Jurkat, Clone E6-1 (cell line): ENCODE measurements at regions not wholly inside any gene's neighbourhood (a gene's known extent, or its start where the extent isn't known, plus 50 kb on each side); places are given as distances from the start of the nearest gene placed in this dataset.
A peak's percentile ranks its signal among the peaks of the same experiment; 100 is the strongest.
"Not testable (repeated sequence)": the region's sequence is repeated elsewhere in the genome, so short reads cannot be mapped to it uniquely, and the experiment has no call there.

Source experiments
- DNase-seq: peaks from one replicate; pipeline ENCODE4 v3.0.0-alpha.2; 2011; ENCODE audit warnings: low read depth, low spot score
- H3K4me3 ChIP-seq: 2 replicates; pipeline ENCODE4 v1.5.1; 2011; ENCODE audit warnings: mild to moderate bottlenecking, low read length, control low read depth, moderate library complexity

DNA sequence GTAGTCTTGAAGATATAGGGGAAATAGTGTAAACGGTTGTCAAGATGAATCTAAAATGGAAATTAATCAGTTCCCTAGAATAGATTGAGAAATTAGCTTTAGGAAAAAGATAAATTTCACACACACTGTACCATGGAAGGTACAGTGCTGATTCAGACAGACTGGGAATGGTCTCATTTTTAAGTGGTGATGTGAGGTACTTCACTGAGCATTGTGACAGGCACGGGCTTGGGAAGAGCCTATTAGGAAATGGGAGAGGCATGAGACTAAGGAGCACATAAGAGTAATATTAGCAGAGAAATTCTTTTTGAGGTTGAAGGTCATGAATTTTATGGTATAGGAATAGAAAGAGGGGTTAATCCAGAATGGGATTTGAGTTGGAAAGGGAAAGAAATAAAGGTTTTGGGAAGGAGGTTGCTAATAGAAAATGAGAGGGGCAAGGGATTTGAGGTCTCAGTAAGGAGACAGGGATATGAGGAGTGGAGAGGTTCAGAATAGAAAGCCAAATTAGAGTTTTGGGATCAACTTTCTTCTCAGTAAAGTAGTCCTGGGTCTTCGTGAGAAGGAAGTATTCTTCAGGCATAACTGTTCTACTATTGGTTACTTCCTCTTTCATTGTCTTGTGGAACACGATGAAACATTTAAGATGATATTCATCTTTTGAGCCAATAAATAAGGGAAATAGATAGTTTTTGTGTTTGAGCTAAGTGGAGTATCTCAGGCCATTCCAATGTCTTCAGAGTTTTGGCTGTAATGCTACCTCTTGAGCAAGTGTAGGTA is 115.0 kb upstream of the FBXO28 start:
- DNase-seq, H3K4me3 ChIP-seq: not testable (repeated sequence)

DNA sequence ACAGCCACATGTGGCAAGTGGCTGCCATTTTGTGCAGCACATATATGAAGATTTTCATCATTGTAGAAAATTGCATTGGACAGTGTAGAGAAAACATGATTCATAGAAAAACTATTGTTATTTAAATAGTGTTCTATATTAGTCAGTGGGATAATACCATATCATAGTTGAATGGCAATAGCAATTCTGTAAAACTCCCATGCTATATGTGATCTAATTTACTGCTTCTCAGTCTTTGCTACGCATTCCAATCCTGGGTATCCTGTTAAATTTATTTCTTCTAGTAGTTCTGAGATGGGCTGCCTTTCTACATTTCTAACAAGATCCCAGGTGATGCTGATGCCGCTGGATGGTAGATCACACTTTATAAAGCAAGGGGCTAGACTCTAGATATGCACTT is 117.5 kb upstream of the FBXO28 start:
- not testable (repeated sequence) for H3K4me3 ChIP-seq, DNase-seq

DNA sequence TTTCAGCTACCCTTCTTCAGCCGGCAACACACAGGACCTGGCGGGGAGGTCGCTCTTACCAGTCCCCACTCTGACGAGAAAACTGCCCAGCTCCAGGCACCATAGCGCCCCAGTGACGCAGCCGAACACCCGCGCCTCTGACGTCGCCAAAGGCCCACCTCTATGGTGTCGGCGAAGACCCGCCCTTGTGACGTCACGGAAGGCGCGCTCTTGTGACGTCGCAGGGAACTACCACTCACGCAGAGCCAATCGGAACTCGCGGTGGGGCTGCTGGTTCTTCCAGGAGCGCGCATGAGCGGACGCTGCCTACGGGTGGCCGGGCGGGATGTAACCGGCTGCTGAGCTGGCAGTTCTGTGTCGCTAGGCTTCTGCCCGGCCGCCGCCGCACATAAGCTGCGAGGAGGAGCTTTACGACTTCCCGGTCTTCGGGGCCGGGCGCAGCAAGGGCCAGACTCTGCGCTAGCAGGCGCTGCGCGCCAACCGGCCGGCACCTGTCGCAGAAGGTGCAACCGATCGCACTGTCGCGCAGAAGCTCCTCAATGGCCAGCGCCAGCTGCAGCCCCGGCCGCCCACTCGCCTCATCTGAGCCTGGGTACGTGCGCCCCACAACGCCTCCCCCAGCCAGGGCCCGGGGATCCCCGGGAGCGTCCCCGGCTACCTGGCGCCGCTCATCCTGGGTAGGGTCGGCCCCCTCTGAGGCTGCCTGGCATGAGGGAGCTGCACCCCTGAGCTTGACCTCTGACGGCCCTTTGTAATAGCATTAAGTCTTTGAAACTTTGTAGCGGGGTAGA is 121.3 kb upstream of the FBXO28 start:
- H3K4me3 ChIP-seq, result peak overlapping the region; percentile 58
- DNase-seq, result peak; percentile 97

DNA sequence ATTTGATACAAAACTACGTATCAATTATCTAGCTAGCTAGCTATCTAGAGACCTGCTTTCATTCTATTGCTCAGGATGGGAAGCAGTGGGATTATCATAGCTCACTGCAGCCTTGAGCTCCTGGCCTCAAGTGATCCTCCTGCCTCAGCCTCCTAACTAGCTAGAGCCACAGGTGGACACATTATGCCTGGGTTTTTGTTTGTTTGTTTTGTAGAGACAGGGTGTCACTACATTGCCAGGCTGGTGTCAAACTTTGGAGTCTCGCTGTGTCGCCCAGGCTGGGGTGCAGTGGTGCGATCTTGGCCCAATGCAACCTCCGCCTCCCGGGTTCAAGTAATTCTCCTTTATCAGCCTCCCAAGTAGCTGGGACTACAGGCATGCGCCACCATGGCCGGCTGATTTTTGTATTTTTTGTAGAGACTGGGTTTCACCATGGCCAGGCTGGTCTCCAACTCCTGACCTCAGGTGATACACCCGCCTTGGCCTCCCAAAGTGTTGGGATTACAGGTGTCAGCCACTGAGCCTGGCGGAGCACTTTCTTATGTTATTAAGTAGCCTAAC is 122.5 kb upstream of the FBXO28 start:
- not testable (repeated sequence) for DNase-seq, H3K4me3 ChIP-seq

DNA sequence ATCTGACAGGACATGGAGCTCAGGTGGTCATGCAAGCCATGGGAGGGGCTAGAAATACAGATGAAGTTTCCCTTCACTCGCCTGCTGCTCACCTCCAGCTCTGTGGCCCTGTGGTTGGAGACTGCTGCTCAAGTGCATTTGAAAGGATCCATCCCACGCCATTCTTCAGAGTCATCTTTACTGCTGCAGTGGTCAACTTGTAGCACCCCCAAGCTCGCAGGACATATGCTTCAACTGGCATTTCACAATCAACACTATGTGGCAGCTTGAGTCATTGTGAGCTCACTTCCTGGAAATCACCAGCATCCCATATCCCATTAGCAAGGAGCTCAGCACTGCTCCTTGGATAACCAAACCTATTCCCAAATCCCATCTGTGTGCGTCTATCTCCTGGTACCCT is 116.2 kb upstream of the TP53BP2 start:
- not testable (repeated sequence) for H3K4me3 ChIP-seq, DNase-seq

DNA sequence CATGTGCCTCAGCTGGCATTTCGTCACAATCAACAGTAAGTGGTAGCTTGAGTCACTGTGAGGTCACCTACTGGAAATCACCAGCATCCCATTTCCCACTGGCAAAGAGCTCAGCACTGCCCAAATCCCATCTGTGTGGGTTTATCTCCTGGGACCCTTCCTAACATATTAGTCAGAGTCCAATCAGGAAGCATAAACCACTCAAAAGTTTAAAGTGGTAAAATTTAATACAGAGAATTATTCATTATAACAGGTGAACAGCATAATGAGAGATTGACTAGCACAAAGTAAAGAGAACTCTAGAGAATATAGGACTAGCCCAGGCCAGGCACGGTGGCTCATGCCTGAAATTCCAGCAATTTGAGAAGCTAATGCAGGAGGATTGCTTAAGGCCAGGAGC is 107.1 kb upstream of the TP53BP2 start:
- not testable (repeated sequence) for DNase-seq, H3K4me3 ChIP-seq

DNA sequence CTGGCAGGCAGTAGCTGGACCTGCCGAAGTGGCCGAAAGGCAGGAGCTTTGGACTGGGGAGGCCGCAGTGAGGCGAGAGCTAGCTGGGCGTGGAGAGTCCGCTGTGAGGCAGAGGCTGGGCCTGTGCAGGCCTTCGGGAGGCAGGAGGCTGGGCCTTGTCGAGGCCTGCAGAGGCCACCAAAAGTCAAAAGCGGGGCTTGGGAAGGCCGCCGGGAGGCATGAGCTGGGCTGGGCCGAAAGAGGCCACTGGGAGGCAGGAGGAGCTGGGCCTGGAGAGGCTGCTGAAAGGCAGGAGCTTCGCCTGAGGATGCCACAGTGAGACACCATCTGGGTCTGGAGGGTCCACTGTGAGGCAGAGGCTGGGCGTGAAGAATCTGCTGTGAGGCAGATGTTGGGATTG is 105.8 kb upstream of the TP53BP2 start:
- not testable (repeated sequence) for H3K4me3 ChIP-seq

DNA sequence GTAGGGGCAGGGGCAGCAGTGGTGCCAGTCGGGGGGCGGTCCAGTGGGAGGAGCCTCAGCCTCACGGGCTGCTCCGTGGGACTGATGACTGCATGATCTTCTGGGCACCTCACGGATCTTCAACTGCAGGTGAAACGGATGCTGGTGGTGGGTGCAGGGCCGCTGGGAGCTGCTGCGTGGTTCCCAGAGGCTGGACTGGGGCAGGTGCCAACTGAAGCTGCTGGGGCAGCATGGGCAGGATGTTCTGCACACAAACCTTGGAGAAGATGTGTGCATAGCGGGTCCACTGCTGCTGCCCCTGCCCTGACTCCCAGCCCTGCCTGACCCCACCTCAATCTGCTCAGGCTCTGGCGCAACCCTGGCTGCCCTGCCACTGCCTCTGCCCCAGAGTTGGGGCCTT is 104.2 kb upstream of the TP53BP2 start:
- H3K4me3 ChIP-seq, DNase-seq: not testable (repeated sequence)

More for the DNA sequence above, 105.8 kb upstream of the TP53BP2 start:
- DNase-seq, result not testable (repeated sequence)

DNA sequence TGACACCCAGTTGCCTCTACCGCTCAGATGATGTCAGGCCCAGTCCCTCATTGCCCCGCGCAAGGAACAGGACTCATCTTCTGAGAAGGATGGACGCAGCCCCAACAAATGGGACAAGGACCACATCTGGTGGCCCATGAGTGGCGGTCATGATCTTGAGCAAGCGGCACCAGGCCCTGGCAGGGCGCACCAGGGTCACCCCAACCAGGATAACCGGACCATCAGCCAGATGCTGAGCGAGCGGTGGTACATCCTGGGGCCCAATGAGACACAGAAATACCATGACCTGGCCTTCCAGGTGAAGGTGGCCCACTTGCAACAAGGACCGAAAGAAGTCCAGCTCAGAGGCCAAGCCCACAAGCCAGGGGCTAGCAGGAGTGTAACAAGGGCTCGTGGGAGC is 102.3 kb upstream of the TP53BP2 start:
- not testable (repeated sequence) for DNase-seq, H3K4me3 ChIP-seq

DNA sequence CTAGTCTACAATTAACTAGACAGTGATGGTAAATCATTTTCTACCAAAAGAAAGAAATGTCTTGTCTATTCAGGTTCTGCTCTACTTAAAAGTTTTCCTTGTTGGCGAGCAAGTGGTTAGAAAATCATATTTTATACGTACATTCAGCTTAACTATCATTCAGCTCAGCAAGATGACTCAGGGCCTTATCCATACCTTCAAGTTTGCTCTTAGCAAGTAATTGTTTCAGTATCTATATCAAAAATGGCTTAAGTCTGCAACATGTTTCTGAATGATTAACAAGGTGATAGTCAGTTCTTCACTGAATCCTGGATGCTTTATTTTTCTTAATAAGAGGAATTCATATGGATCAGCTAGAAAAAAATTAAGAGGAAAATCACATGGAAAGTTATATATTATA is 90.8 kb upstream of the TP53BP2 start:
- not testable (repeated sequence) for DNase-seq, H3K4me3 ChIP-seq

DNA sequence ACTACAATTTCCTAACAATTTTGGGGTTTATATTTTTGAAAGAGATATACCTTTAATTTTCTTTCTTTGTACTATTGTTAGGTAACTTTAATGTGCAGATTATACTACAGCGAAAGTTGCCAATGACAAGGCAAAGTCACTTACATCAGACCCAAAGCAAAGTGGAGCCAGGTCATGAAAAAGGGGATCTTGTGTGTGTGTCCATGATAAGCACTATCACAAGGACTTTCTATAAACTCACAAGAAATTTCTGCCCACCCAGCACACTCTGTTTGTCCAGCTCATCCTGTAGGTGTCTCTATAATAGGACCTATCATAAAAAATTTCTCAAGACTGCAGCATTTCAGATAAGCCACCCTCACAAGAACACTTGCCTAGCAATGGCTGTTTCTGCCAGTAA is 85.7 kb upstream of the TP53BP2 start:
- H3K4me3 ChIP-seq, DNase-seq: not testable (repeated sequence)

DNA sequence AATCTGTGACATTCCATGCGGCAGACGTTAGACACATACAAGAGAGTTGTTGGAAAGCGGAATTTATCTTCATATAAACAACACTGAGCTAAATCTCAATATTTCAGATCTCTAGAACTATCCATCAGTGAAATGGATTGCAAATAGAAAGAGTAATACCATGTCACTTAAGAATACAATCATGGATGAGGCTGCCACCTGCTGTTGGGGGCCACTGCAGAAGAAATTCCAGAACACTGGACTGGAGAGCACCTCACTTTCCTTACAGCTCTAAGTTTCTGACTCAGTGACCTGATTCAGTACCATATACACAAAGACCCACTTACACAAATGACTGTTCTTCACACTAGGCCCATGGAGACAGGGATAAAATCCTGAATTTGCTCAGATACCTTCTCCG is 75.1 kb upstream of the TP53BP2 start:
- DNase-seq, result not testable (repeated sequence)

DNA sequence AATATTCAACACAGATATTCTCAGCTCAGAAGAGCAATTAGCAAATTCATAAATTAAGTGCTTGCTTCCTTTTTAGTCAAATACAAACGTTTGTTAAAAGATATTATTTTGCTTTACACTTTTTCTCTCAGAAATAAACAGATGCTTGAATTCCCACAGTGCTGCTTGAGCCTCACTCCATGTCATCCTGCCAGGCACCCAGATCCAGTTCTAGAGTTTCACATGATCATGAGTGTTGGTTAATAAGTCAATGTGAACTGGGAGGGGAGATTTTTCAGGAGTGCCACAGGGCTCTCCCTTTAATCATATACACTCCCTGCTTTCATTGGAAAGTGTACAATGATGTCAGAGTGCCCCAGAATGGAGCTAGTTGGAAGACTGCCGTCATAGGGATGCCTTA is 69.7 kb upstream of the TP53BP2 start:
- not testable (repeated sequence) for H3K4me3 ChIP-seq

More for the DNA sequence above, 75.1 kb upstream of the TP53BP2 start:
- H3K4me3 ChIP-seq, result not testable (repeated sequence)

DNA sequence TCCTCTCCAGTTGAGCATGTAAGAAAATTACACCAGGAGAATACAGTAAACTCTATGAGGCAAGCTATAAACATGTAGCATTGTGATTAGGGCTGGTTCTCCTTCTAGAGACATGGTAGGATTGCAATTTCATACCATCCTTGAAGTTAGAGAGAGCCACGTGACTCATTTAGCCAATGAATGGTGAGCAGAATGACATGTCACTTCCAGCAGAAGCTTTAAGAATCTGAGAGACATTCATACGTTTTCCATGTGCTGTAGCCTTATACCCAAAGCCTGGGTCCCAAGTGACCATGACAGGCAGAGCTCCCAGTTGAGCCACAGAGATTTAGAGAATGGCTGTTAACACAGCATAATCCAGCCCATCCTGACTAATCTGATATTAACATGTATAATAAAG is 68.0 kb upstream of the TP53BP2 start:
- DNase-seq, H3K4me3 ChIP-seq: not testable (repeated sequence)

More for the DNA sequence above, 69.7 kb upstream of the TP53BP2 start:
- not testable (repeated sequence) for DNase-seq

DNA sequence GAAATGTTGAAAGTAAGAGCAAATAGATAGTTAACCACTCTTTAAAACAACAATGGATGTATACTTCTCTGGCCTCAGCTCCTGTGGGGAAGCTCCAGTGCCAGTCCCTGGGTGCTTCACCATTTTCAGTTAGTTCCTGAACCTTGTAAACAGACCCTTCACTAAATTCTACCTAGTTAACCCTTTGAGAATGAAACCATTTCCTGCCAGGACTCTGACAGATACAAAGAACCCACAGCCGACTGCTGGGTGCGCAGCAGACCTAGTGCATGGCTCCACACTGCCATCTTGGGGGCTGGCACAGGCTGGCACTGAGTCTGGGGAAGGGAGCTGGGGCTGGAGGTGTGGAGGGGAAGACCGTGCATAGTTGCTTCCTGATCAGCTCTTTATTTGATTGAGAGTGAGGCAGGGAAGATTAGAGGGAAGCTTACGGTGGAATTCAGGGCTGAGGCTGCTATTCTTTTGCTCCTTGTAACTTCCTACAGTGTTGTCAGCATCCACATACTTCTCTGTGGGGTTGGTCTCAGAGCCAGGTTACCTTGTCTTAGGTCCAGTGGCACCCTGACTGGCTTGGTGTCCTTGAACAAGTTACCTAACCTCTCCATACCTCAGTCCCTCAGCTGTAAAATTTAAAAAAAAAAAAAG is 62.3 kb upstream of the TP53BP2 start:
- H3K4me3 ChIP-seq, DNase-seq: not testable (repeated sequence)

DNA sequence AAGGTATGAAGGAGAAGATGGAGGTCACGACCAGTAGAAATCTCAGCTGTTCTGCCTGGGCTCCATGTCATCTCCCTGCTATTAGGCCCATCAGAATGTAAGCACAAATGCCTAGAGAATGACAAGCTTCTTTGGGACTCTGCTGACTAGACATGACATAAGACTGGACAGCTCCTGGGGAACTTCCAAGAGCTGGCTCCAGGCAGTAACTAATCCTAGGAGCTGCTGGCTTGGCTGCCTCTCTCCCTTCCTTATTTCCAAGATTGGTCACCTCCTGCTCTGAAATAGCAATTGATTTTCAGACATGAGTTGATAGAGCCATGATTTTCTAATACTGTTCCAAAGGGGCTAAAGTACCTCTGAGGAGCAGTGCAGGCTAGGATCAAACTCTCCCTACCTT is 57.5 kb upstream of the TP53BP2 start:
- H3K4me3 ChIP-seq, DNase-seq: not testable (repeated sequence)

DNA sequence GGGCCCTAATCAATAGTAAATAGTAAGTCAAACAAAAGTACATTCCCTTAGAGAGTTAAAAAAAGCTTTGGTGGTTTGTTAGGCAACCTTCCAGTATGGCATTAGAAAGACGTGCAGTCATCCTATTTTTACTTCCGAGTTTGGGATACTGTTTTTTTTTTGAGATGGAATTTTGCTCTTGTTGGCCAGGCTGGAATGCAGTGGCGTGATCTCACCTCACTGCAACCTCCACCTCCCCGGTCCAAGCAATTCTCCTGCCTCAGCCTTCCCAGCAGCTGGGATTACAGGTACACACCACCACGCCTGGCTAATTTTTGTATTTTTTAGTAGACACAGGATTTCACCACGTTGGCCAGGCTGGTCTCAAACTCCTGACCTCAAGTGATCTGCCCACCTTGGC is 54.0 kb upstream of the TP53BP2 start:
- H3K4me3 ChIP-seq, DNase-seq: not testable (repeated sequence)

DNA sequence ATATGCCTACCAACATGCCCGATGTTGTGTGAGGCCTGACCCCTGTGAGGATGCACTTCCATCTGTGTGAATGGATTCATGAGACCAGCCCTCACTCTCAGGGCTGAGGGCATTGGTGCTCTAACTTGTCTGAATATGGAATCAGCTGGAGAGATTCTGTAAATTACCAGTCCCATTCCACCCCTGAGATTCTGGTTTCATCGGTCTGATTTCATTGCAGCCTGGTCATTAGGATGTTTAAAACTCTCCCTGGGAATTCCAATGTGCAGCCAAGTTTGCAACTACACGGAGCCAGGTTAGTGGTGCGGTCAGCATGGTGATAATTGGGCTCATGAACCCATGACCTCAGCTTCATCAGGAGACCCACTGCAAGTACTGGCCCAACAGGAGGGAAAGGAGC is 51.4 kb upstream of the TP53BP2 start:
- H3K4me3 ChIP-seq, DNase-seq: not testable (repeated sequence)

DNA sequence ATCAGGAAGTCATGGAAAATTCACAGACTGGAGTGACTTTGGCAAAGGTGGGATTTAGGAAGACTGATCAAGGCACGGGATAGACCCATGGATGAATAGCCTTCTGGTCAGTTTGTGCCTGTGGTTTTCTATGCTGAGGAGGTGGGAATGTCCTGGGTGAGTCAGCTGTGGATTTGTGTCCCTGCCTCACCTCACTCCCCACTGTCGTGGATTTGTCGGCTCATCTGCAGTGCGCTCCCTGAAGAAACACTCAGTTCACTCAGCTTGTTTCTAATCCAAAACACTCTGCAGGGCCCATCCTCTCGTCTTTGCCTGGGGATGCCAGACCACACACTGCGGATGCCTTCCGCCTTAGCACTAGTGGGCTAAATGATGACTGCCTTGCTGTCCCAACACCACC is 50.2 kb upstream of the TP53BP2 start:
- DNase-seq, H3K4me3 ChIP-seq: not testable (repeated sequence)
